Right kidney (tissue), 1 donor: ENCODE measurements at regions not wholly inside any gene's neighbourhood (a gene's known extent, or its start where the extent isn't known, plus 50 kb on each side); places are given as distances from the start of the nearest gene placed in this dataset.

Experiments
- DNase-seq: peaks from one replicate; pipeline ENCODE4 v3.0.0-alpha.2; 2016

DNA sequence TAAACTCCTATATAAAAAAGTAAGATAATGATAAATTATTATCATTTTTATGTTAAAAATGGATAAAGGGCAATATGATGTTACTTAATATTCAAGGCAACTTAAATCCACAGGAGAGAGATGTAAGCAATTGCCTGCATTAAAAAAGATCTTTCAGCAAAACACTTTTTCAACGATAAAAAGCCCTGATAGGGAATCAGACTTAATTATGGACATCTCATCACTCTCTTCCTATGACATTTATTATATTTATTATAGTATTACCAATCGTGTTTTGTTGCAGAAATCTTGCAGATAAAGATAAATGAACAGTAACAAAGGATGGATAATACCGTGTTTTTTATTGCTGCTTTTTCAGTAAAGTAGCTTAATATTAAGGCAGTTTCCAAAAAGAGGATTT is 178.5 kb downstream of the SH2D1A start:
- DNase-seq: no peak

DNA sequence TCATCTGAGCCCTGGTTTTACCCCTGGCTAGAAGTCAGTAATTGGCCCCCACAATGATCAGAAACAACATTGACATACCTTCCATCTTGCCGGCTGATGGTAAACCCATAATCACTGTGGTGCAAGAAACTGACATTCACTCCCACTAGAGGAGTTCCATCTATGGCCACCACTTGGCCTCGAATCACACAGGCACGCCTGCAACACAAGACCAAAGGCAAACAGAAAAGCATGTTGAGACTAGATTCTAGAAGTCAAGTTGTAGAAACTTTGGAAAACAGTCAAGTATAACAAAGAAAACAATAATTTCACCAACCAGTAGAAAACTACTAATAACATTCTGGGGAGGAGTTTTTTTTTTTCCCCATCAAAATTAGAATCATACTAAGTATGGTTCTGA is 183.4 kb downstream of the SH2D1A start:
- DNase-seq: no peak

DNA sequence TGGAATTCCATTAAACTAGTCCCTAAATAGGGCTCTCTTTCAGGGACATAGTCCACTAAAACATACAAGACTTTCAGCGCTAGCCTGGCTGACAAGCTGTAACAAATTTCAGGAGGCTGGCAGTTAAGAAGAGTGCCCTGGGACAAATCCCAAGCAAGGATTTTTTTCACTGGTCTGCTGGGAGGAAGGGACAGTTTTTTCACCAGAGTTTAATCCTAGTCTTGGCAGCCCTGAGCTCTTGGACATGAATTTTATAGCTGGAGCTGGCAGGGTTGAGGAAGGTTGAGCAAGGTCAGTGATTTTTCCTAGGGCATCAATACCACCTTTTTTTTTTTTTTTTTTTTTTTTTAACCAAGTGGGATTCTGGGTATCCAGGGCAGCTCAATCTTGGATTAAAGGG is 184.4 kb downstream of the SH2D1A start:
- no peak for DNase-seq

DNA sequence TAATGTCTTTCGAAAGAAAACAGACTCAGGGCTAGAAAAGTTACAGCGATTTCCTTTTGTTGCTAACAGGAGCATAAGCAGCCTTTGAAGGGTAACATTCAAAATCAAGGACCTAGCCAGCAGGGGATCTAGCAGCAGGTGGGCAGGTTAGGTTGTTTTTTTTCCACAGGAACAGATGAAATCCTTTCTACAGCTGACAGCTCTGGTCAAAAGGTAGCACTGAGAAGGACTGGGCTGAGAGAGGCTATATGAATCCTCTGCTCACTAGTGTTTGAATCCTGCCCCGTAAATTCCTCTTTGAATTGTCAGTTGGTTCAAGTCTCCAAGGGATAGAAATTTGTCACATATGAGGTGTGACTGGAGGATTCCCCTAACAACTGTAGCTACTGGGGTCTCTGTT is 188.2 kb downstream of the SH2D1A start:
- DNase-seq: no peak

DNA sequence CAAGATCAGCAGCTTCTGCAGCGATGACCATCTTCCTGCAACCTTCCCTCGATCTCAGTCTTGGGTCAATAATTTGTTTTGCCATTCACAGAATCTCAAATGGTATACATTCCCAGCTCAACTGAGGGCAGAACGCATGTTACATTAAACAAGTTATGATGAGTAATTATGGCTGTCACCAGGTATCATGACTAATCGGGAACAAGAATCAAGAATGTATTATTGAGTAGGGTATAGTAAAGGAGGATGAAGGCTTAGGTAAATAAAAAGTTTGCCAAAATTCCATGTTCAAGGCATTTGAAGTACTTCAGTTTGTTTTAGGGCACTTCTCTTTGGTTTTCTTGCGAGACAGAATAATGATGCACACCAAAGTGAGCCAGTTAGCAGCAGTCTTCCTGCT is 194.1 kb downstream of the SH2D1A start:
- no peak for DNase-seq

DNA sequence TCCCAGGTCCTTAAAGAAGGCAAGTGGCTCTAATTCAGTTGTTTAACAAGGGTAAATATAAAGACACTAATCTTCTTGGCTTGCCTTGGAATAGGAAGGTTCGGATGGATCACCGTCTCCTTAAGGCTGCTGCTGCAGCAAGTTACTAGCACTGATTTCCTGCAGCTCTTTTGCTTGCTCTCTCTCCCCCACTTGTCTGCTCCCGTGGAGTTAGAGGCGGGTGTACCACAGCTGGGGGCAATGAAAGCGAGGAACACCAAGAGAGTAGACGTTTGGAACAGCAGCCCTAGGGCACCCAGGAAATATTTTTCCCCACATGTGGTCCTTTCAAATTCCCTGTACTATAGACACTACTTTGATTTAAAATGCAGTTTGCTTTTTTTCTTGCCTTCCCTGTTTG is 202.2 kb downstream of the SH2D1A start:
- no peak for DNase-seq

DNA sequence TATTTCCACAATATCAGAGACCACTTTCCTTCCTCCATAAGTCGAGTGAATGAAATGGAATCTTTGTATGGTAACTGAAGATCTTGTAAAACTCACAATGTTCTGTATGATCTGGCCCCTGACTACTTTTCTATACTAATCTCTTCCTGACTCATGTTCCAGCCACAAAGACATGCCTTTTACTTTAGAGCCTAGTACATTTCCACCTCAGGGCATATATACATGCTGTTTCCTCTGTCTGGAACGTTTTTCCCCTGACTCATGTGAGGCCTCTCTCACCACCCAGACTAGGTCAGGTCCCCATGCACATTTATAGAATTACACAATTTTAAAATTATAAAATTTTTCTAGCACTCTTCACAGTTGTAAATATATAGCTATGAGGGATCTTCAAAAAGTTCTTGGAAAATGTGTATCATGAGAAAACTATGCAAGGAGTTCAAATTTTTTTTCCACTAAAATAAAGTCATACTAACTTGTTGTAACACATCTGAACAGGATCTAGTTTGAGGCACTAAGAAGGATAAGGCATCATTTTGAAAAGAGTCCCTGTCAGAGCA is 208.8 kb downstream of the SH2D1A start:
- DNase-seq: no peak

DNA sequence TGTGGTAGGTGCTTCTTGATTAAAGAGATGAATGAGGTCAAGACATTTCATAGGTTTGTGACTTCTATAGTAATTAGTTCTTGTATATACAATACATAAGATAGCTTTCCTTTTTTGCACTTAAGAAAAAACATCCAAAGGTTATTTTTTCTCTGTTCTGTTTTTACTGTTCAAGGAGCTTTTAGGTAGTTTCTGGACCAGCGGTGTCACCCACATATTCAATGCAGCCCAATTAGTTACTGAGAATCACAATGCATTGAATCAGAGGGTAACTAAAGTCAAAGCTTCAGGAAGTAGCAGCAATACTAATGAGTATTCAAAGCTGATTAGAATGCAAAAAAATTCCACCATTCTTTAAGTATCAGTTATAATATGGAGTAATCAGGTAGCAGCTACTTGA is 211.6 kb downstream of the SH2D1A start:
- DNase-seq: no peak

DNA sequence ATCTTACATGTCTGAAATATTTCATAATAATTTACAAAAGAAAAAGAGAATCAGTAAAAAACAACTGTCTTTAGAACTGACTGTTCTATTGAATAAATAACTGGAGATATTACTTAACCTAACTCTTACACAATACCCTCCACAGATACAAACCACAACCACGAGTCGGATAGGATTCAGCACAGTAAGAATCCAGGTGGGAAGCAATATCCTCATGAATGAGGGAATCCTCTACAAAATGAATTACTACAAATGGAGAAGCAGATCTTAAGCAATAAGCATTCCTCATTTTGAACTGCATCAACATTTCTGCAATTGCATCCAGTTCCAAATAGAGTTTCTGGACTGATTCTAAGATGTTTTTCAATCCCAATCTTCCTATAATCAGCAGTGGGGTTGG is 227.1 kb downstream of the SH2D1A start:
- DNase-seq: no peak

DNA sequence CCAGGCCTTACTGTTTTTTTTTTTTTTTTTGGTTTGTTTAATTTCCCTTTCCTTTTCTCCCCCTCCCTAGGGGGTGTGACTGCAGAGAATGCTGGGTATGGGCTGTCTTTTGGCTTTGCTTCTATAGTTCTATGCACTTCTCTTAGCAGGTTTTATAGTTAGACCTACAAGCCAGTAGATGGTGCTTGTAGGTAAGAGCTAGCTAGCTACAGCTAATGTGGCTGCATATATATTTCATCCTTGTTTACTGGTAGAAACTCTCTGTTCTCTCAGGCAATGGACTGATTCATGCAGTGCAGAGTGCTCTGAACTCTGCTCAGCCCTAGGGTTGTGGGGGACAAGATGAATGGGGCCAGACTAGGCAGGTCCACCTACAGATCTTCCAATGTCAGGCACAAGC is 246.4 kb downstream of the SH2D1A start:
- no peak for DNase-seq

DNA sequence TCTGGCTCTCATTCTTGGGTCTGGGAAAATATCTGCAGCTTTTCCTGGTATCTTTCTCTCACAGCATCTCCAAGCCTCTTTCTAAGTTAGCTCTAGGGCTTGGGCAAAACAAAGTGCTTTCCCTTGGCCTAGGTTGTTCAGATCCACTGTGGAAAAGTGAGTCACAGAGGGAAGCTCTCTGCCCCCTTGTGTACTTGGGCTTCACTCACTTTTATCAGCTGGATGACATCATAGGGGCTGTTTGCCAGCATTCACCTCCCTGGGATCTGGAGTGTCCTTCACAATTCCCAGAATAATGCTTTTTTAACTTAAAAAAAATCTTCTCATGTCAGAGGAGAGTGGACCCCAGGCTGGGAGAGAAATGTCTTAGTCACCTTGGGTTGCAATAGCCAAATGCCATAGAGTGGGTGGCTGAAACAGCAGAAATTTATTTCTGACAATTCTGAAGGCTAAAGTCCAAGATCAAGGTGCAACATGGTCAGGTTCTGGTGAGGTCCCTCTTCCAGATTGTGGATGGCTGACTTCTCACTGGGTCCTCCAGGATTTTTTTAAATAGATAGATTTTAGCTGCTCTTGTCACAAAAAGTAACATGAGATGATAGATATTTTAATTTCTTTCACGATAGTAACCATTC is 247.8 kb downstream of the SH2D1A start:
- DNase-seq: no peak

DNA sequence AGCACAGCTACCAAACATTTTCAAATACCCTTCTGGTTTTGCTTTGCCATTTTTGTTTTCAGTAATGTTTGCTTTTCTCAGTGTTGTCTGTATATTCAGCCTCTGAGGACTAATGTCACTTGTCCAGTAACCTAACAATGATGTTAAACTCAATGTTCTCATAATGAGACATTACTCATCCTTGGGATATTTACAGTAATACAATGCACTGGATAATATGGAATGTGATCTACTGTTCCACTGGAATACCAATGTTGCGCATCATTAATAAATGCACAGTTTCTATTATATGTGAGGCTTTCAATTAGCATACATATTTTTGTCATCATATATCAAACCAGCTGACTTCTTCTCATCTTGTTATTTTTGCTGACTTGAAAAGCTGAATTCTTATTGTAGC is 259.1 kb downstream of the SH2D1A start:
- DNase-seq: no peak

DNA sequence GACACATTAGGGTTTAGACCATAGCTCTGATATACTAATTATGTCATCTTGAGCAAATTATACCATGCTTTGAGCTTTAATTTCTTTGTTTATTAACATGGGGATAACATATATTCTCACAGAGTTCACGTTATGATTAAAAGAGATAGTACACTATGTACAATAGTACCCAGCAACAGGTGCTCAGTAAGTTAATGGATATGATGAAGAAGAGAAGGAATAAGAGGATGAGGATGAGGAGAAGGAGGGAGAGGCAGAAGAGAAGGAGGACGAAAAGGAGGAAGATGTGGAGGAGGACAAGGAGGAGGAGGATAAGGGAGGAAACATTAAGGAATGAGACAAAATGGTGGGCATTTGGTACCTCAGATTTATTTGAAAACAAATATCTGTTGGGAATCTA is 260.4 kb downstream of the SH2D1A start:
- DNase-seq: no peak

DNA sequence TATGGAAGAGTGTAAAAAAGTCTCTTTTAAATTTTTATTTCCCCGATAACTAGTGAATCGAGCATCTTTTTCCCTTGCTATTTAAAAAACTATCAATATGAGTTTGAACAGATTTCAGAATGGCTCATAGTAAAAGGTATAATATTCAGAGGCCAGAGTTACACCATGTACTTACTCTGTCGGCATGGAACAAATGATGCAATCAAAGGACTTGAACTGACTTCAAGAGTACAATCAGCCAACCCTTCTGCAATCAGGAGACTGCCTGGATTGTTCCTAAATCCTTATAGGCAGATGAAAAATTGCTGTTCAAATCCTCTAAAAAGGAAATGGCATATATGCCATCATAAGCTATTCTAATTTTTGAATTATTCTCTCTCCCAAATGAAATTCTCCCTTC is 273.3 kb downstream of the SH2D1A start:
- no peak for DNase-seq

DNA sequence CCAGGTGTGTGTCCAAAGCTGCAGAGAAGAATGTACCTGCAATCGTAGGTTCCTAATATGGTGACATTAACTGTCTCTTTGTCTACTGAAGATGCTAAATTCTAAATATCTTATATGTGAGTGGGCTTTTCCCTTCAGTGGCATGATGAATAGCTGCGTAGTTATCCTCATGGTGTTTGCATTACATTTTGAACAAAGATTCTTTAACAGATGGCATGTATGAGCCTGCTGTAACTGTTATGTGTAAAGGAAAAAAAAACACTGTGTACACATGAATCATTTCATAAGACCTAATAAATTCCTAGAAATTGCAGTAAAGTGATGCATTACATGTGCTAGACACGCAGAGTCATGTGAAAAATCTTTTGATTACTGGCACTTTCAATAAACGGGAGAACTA is 288.0 kb downstream of the SH2D1A start:
- no peak for DNase-seq

DNA sequence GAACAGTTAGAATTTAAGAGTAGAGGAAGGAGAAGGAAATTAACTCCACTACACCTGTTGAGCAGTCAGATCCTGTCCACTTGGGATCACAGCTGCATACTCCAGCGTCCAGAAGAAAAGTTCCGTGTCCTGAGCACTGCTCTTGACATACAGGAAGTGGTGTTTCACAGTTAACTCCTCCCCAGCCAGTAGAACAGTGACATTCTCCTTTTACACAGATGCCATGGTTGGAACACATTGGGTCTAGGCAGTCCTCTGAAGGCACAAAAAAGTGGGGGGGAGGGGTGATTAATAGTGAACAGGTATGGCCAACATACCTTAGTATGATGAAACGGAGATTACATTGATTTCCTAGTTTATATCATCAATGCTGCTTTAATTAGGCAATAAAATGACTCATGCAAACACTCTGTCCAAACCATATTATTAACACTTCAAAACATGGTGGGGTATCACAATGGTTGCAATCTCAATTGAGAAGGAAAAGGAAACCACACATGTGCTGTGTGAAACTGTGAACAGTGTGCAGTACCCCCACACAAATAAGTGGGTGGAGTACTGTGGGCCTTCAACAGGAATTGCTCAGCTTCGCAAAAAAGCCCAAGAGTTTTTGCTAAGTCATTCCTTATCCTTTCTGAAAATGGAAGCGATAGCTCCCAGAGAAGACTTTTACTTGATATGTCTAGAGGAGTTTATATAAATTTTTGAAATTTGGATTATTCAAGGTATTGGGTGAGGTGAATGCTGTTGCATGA is 295.6 kb downstream of the SH2D1A start:
- DNase-seq: no peak

DNA sequence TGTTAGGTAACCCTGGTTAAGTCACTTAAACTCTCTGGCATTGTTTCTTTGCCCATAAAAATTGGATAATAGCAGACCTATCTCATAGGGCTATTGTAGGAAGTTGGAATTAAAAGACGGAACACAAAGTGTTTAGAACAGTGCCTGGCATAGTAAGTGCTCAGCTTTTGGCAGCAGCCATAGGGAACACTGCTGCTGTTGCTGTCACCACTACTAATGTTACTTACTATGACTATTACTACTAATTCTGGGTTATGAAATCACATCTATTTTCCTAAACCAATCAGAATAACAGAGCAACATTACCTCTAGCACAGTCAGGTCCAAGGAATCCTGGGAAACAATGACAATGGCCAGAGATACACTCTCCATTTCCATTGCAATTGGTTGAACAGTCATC is 300.0 kb downstream of the SH2D1A start:
- DNase-seq: no peak

DNA sequence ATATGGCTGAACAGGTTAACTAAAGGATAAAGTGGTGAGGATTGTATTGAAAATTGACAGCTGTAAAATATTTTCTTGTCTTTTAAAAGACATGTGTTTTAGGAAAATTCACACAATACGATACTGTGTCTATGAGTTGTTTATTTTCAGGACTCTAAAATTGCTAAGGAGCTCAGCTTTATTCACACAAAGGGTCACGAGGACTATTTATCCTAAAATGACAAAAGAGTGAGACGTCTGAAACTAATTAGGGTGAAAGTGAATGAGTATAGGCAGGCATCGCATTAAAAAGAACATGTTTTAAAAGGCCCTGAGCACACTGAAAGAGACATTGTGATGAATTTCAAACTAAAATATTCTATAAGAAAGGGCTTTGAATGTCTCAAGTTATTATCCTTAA is 304.7 kb downstream of the SH2D1A start:
- no peak for DNase-seq

DNA sequence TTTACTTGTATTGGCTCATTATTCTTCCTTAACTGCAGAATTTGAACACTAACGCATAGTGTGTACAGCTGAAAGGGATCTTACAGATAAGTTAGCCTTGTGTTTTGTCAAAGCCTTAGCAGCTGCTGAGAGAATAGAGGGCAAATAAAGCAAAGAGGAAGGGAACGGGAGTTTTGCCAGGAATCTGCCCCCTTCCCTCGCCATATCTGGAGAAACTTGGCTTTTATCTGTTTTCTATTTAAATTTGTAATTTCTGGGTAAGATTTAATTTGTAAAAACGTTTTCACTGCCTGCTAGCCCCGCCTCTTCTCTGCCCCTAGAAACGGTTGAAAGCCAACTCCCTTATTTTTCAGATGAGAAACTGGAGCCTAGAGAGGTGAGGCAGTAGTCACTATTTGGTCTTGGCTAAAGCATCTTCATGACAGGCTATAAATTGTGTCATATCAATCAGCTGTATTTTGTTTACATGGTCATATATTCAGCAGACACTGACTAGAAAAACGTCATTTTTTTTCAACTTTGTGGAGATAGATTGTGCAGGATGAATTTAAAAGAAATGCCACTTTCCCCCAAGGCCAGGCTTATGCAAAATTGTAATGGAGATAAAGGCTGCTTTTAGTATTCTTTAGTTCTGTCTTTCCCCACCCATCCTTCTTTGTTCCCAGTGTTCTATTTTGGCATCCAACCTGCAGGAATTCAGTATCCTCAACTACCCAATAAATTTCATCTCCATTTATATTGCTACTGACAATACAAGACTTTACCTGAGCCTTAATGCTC is 319.4 kb downstream of the SH2D1A start:
- DNase-seq: no peak

DNA sequence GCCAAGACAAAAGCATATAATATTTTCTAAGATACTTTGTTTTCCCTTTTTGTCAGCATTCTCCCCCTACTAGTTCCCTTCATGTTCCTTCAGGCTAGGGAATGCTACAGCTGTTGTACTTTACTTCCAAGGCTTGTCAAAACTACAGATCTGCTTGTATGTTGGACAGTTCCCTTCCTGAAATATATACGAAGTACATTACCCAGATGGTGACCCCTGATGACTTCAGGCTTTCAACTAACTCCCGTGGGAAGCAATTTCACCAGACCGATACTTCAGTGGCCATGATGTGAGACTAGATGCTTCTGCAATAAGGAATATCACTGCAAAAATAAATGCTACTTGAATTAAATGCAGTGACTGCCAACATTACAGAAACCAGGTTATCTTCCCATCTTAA is 332.8 kb downstream of the SH2D1A start:
- DNase-seq: no peak

DNA sequence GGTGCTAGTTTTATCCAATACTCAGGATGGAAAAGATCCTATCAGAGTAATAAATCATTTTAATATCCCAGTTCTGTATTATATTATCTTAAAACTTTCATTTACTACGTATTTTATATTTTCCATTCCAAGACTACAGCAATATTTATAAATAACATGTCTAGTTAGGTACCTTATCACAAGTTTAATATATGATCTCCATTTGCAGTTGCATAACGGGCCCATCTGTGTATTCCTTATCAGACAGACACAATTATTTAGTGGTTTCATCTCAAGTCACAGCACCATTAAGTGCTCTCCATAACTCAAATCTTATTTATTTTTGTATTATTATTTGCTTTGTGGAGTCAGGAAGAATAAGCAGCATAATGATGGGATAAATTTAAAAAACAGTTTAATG is 333.9 kb downstream of the SH2D1A start:
- no peak for DNase-seq

DNA sequence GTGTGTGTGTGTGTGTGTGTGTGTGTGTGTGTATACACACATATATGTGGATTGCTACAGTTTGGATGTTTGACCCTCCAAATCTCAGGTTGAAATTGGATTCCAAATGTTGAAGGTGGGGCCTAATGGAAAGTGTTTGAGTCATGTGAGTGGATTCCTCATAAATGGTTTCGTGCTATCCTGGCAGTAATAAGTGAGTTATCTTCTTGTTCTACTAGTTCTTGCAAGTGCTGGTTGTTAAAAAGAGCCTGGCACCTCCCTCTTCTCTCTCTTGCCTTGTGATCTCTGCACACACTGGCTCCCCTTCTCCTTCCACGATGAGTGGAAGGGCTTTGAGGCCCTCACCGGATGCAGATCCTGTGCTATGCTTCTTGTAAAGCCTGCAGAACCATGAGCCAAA is 344.1 kb downstream of the SH2D1A start:
- no peak for DNase-seq

DNA sequence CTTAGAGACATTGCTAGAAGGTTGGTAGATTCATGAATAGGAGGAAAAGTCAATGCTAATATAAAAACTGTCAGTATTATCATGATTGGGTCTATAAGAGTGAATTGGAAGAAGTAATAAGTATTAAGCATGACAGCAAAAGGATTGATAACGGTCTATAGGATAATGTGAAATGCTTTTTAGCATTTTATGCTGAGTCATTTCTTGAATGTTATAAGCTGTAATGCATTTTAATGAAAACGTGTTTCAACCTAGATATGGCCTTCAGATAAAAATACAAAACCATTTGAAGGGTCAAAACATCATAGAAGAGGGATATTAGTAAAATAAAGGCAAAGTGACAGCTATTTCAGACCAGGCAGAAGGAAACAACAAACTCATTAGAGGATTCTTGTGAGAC is 353.5 kb downstream of the SH2D1A start:
- DNase-seq: no peak
